HT-29 (cell line): ENCODE measurements at regions not wholly inside any gene's neighbourhood (a gene's known extent, or its start where the extent isn't known, plus 50 kb on each side); places are given as distances from the start of the nearest gene placed in this dataset.
"Not testable (repeated sequence)": the region's sequence is repeated elsewhere in the genome, so short reads cannot be mapped to it uniquely, and the experiment has no call there.

ENCODE experiments used
- DNase-seq: peaks from one replicate; pipeline ENCODE4 v3.0.0-alpha.2; 2015; ENCODE audit warnings: low spot score

DNA sequence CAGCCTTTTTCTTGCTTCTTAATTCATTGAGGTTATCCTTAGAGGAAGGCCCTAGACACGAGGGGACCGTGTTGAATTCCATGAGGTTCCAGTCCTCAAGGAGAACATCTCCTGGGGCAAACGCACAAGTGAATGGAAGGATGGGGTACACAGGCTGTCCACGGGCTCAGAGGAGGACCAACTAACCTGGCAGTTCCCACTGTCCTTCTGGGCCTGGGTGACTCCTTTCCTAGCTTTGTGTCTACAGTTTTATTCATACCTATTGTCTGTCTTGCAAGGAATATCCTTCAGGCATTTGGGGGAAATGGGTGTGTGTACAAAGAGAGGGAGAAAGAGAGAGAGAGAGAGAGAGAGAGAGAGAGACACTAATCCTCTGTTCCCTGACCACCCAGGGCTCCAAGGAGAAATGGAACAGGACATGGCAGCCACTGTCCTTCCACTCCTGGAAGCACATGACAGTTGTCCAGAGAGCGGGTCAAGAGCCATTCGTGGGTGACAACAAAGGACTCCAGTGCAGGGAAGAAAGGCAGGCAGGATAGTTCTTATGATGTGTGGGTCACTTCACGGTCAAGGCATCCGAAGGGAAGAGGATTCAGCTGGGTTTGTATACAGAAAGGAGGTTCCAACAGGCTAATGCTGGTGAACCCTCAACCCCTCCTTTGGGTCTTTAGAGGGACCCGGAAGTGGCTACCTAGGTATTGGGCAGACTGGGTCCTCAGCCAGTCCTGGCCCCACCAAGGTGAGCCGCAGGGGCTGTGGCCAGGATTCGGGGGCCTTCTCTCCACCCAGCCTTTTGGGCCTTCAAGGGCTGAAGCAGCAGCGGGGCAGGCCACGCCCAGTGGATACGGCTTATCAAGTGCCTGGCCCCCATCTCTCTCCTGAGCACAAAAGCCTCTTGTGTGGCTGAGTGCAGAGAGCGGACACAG is 150.6 kb downstream of the MYCN start:
- DNase-seq, result no peak

GRCh38 chr2:16089491-16089890 is 149.1 kb downstream of the MYCN start:
- DNase-seq, result not testable (repeated sequence)

- no peak for DNase-seq
Measured at GRCh38 chr2:16088802-16089112, 148.4 kb downstream of the MYCN start.

- DNase-seq, result no peak
Measured at GRCh38 chr2:16088035-16088801, 147.9 kb downstream of the MYCN start.

GRCh38 chr2:16086136-16086535 is 145.8 kb downstream of the MYCN start:
- DNase-seq, result not testable (repeated sequence)

DNA sequence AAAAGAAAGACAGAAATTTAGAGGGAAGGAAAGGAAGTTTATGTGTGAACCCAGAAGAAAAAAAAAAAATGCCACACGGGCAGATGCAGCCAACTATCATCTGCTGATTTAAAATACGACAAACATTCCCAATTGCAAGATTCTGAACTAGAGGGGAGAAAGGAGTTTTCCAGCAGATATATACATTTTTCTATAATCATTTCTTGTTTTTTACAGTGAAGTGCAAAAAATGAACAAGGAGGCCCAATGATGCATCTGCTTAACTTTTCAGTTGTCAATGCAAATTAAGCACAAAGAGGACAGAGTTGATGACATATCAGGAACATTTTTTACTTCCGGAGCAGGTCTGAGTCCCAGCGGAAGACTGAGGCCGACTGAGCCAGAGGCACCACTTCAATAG is 144.7 kb downstream of the MYCN start:
- DNase-seq, result no peak

DNA sequence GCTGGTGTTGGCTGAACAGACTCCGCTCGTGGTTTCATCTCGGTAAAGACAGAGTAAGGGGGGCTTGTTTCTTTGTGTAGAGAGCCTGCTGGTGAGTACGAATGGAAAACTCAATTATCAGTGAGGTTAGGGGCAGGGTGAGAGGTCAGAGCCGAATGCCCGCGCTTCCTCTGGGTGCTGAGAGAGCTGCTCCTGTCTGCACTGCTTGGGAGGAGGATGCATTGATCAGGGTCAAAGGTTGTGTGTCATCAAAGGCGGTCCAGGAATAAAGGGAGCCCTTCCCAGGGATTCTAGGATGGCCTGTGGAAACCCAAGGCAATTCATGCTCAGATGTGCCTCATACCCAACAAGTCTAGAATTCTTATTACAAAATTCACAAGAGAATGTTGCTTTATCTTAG is 143.9 kb downstream of the MYCN start:
- DNase-seq, result no peak

DNA sequence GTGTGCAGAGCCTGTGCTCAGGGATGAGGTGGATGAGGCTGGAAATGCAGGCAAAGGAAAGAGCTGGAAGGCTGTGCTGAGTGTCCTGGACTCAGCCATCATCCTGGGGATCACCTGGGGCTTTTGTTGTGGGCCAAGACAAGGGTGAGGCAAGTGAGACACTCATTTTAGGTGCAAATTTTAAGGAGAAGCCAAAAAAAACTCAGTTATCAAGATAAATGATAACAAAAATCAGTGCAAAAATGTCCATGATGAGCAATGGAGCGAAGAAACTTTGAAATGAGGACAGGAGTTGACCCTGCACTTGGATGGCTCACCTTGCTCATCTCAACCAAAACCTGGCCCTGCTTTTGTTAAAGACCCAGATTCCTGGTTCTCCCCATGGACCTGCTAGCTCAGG is 141.9 kb downstream of the MYCN start:
- no peak for DNase-seq

DNA sequence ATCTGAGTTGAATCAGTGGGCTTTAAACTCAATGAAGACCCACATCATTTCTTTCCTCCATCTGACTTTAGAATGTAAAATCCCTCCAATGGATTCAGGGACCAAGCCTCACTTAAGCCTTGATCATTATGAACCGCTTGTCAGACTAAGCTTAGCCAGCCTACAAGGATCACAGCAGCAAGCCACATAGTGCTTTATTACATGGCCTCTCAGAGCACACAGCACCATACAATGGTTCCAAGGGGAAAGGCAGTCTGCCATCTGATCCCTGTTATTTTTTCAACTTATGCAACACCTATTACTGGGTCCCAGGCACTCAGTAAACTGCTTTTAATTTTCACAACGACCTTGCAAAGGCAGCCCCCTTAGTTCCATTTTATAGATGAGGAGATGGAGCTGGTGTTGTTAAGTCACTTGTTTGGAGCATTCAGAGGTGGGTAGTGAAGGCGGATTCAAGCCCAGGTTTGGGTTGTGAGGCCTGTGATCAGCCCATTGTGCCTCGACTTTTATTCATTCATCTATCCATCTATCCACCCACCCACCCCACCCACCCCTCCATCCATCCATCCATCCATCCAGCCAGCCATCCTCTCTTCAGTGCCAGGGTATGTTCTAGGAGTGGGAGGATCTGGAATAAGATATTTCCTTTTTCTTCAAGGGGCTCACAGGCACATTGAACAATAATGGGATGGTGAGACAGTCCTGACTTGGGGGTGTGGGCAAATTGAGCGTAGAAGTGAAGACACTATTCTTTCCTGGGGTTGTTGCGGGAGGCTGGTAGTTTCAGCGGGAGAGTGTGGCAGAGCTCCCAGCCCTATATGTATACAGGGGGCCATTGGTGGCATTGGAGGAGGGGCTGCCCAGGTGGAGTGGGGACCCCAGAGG is 141.2 kb downstream of the MYCN start:
- DNase-seq, result no peak

DNA sequence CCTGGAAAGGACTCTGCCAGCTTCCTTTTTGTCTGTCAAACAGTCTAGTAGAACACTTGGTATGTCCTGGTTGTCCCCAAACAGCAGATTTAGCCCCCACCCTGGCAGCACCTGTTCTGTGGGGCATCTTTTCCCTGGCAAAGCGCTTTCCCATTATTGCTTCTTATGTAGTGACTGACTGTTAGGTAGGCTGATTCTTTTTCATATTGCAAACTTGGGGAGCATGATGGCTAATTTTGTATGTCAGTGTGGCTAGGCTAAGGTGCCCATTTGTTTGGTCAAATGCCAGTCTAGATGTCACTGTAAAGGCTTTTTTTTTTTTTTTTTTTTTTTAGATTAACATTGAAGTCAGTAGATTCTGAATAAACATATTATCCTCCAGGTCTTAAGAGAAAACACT is 140.2 kb downstream of the MYCN start:
- no peak for DNase-seq

DNA sequence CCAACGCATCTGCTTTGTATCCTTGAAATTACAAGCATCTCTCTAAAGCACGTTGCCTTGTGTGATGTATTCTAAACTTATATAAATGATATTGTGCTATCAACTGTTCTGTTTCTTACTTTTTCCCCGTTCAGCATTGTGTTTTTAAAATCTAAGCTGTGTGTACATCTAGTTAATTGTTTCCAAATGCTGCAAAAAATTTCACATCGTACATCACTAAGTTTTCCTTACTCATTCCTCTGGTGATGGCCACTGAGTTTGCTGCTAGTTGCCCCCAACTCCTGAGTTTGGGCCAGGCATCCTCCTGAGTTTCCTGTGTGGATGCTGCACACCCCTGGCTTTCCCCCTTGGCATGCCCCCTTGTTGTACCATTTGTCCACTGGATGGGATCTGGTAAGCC is 139.7 kb downstream of the MYCN start:
- no peak for DNase-seq

- DNase-seq, result no peak
Measured at GRCh38 chr2:16079637-16080036, 139.3 kb downstream of the MYCN start.

DNA sequence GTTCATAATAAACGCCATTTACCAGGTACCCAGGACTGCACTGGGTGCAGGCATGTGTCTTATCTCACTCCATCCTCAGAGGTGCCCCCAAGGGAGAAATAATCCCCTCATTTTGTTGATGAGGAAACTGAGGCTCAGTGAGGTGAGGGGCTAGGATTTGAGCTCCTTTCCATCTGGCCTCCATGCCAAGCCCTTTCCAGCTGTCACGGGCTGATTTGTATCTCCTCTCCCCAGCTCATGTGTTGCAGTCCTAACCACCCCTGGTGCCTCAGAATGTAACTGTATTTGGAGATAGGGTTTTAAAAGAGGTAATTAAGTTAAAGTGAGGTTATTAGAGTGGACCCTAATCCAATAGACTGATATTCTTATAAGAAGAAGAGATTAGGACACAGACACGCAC is 137.3 kb downstream of the MYCN start:
- no peak for DNase-seq

DNA sequence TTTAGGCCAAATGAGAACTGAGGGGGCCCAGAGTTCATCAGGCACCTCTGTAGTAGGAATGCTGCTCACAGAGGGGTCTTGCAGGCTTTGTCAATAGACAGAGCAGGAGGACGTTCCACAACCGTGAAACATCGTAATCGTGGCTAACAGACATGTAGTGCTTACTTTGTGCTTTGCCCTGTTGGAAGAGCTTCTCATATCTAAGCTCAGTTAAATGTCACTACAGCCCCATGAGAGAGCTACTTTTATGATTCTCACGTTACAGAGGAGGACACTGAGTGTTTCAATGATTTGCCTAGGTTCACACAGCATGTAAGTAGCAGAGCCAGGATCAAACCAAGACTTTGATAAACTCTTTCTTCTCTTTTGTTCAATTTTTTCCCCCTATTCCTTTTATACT is 136.6 kb downstream of the MYCN start:
- DNase-seq, result no peak

DNA sequence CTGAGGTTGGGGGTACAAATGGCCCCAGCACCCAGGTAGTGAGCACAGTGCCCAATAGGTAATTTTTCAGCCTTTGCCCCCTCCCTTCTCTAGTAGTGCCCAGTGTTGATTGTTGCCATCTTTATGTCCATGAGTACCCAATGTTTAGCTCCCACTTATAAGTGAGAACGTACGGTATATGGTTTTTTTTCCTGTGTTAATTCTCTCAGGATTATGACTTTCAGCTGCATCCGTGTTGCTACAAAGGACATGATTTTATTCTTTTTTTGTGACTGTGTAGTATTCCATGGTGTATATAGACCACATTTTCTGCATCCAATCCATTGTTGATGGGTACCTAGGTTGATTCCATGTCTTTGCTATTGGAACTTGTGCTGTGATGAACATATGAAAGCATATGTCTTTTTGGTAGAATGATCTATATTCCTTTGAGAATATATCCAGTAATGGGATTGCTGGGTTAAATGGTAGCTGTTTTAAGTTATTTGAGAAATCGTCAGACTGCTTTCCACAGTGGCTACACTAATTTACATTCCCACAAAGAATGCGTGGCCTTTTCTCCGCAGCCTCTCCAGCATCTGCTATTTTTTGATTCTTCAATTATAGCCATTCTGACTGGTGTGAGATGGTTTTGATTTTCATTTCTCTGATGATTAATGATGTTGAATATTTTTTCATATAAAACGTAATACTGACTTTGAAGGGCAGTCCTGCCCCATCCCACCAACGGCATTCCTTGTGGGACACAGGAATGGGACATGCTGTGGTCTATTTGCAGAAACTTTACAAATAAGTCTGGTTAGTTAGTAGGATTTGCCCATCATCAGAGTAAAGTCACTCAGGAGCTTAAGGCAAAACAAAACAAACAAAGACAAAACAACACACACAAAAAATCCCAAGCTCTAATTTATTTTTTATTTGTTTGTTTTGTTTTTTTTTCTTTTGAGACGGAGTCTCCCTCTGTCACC is 135.0 kb downstream of the MYCN start:
- DNase-seq, result no peak

GRCh38 chr2:16073921-16074425 is 133.6 kb downstream of the MYCN start:
- no peak for DNase-seq

DNA sequence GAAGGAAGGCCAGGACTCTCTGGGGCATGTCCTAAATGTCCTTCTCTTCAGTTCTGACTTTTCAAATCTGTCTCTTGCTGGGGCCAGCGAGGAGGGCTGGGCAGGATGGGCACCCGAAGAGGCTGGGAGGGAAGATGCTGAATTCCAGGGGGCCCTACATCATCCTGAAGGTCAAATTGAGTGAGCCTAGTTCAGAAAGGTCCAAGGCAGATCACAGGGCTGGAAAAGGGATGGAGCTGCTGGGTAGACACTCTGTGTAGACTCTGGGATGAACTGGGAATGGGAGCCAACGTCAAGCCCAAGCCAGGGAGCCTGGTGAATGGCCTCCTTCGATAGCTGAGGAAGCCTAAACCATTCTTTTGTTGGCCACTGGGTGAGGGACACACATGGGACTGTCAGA is 133.1 kb downstream of the MYCN start:
- no peak for DNase-seq

GRCh38 chr2:16072638-16073290 is 132.4 kb downstream of the MYCN start:
- DNase-seq, result no peak

GRCh38 chr2:16071865-16072637 is 131.7 kb downstream of the MYCN start:
- DNase-seq, result no peak
